Gastrocnemius medialis (tissue), 4 donors: ENCODE measurements at regions not wholly inside any gene's neighbourhood (a gene's known extent, or its start where the extent isn't known, plus 50 kb on each side); places are given as distances from the start of the nearest gene placed in this dataset.

ENCODE experiments used
- POLR2A ChIP-seq, 2 donors: fragments of 450-650 bp; IDR thresholded peaks; one replicate each; pipeline ENCODE4 v1.6.1; 2017; ENCODE audit warnings: antibody characterized with exemption in 2 of 2, mild to moderate bottlenecking in 2 of 2, moderate library complexity in 2 of 2
- TF ChIP-seq, protein P1 (sequence below), 5 experiments: fragments of 450-650 bp in 3 of 5; fragments of 200-600 bp in 2 of 5; sonication (generic) in 2 of 5; IDR thresholded peaks in 4 of 5; conservative IDR thresholded peaks in 1 of 5; 1 replicate in 4 of 5; 2 replicates in 1 of 5; pipeline ENCODE4 v1.5.1; 2016 to 2019; ENCODE audit warnings: antibody characterized with exemption in 5 of 5, mild to moderate bottlenecking in 3 of 5, moderate library complexity in 3 of 5

DNA sequence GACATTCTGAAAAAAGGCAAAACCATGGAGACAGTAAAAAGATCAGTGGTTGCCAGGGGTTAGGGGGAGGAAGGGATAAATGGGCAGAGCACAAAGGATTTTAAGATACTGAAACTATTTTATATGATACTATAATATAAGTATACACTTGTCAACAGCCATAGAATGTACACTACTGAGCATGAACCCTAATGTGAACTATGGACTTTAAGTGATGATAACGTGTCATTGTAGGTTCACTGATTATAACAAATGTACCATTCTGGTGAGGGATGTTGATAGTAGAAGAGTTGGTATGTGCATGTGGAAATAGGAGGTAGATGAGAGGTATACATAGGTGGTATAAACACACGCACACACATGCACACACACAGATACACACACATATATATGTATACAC lies 241.6 kb downstream of the NOL4 start:
- no peak for TF ChIP-seq POLR2A (IDR thresholded peaks at IDR 0.05)
- TF ChIP-seq, protein P1, sequence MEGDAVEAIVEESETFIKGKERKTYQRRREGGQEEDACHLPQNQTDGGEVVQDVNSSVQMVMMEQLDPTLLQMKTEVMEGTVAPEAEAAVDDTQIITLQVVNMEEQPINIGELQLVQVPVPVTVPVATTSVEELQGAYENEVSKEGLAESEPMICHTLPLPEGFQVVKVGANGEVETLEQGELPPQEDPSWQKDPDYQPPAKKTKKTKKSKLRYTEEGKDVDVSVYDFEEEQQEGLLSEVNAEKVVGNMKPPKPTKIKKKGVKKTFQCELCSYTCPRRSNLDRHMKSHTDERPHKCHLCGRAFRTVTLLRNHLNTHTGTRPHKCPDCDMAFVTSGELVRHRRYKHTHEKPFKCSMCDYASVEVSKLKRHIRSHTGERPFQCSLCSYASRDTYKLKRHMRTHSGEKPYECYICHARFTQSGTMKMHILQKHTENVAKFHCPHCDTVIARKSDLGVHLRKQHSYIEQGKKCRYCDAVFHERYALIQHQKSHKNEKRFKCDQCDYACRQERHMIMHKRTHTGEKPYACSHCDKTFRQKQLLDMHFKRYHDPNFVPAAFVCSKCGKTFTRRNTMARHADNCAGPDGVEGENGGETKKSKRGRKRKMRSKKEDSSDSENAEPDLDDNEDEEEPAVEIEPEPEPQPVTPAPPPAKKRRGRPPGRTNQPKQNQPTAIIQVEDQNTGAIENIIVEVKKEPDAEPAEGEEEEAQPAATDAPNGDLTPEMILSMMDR (IDR thresholded peaks at IDR 0.05 in 4 of 5, conservative IDR thresholded peaks at IDR 0.05 in 1 of 5): no peak
